ENCODE measurements at regions not wholly inside any gene's neighbourhood (a gene's known extent, or its start where the extent isn't known, plus 50 kb on each side); places are given as distances from the start of the nearest gene placed in this dataset.

DNA sequence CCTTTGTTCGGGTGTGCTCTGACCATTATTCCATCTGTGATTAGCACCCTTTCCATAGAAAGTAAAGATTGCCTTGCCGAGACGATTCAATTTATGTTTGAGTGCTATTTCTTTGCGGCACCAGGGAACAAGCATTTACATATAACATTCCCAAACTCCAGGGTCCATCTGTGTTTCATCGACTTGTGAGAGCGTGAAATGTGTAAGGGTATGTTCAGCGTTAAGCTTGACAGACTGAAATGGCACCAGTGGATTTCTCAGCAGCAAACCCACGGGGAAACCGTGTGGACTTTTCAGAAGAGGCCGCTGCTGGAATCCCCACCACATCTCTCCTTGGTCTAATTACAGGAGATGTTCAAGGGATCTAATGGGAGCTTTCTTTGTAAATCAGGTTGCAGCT is 270.5 kb downstream of the TCERG1L start:
- no peak for TF ChIP-seq EZH2 (IDR thresholded peaks at IDR 0.05; ENCODE audit: low read length, unreplicated experiment)
- TF ChIP-seq, protein P1, sequence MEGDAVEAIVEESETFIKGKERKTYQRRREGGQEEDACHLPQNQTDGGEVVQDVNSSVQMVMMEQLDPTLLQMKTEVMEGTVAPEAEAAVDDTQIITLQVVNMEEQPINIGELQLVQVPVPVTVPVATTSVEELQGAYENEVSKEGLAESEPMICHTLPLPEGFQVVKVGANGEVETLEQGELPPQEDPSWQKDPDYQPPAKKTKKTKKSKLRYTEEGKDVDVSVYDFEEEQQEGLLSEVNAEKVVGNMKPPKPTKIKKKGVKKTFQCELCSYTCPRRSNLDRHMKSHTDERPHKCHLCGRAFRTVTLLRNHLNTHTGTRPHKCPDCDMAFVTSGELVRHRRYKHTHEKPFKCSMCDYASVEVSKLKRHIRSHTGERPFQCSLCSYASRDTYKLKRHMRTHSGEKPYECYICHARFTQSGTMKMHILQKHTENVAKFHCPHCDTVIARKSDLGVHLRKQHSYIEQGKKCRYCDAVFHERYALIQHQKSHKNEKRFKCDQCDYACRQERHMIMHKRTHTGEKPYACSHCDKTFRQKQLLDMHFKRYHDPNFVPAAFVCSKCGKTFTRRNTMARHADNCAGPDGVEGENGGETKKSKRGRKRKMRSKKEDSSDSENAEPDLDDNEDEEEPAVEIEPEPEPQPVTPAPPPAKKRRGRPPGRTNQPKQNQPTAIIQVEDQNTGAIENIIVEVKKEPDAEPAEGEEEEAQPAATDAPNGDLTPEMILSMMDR (conservative IDR thresholded peaks at IDR 0.05; ENCODE audit: low read depth, low read length), result no peak
